Frontal cortex (tissue), 3 donors: ENCODE measurements at regions not wholly inside any gene's neighbourhood (a gene's known extent, or its start where the extent isn't known, plus 50 kb on each side); places are given as distances from the start of the nearest gene placed in this dataset.

Experiments used
- DNase-seq, 2 donors: peaks; one replicate each; pipeline ENCODE4 v3.0.0; 2012; ENCODE audit warnings: low spot score in 2 of 2
- FAIRE-seq: peaks from 2 replicates; lab custom pipeline; 2012; peaks lifted over from hg19 to GRCh38; lab: Jason Lieb, UNC
- donor health status: control.
- donor health status: control.
- donor health status: control.

GRCh38 chr7:36023033-36023560, 130.0 kb upstream of the EEPD1 start:
- DNase-seq (no peak), FAIRE-seq (no peak)

GRCh38 chr7:36025190-36025589, 127.9 kb upstream of the EEPD1 start:
- DNase-seq (no peak), FAIRE-seq (no peak)

GRCh38 chr7:36029311-36029710, 123.7 kb upstream of the EEPD1 start:
- no peak for FAIRE-seq
- DNase-seq: no peak

DNA sequence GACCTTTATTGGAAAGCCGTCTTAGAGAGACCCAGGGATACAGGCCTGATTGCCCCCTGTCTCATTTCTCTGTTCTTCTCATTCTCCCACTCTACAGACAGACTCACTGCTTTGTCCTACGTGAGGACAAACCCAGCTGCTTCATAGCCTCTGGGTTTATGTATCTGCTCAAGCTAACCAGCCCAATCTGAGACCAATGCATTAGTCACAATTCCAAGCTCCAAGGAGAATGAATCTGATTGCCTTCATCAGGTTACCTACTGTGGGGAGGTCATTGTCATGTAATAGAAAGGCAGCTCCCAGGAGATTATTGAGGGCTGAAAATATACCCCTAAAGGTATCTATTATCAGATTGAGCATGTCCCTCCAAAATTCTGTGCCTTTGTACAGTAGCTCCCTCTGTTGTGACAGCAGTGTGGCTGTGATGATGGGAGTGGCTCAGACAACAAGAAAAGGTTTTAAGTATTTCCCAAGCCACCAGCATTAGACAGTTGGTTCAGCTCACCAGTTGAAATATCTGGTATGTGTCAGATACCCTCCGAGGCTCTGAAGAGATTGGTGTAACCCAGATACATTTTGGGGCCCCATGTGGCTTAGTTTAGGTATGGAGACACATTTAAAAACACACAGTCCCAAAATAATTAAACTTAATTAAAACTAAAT, 123.1 kb upstream of the EEPD1 start:
- FAIRE-seq: no peak
- DNase-seq: no peak

DNA sequence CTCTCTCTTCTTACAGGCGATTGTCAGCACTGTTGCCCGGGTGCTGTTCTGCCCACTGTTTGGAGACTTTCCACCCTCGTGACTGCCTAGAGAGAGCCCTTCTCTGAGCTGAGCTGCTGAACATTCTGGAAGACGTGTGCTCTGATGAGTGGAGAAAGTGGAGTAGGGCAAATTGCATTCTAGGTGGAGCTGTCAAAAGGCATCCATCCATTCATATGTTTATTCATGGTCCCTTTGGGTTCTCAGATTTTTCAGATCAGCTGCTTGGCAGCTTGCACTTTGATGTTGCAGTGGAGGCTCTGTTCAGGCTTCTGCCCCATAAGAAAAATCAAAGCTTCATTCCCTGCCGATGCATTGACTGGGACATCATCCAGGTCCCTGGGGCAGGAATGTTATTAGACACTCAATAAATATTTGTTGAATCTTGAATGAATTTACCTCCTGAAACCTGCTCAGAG, 120.7 kb upstream of the EEPD1 start:
- FAIRE-seq (no peak), DNase-seq (peak in 1 of 2 donors; percentile 48)

GRCh38 chr7:36034020-36034419, 119.0 kb upstream of the EEPD1 start:
- FAIRE-seq (no peak), DNase-seq (no peak)

DNA sequence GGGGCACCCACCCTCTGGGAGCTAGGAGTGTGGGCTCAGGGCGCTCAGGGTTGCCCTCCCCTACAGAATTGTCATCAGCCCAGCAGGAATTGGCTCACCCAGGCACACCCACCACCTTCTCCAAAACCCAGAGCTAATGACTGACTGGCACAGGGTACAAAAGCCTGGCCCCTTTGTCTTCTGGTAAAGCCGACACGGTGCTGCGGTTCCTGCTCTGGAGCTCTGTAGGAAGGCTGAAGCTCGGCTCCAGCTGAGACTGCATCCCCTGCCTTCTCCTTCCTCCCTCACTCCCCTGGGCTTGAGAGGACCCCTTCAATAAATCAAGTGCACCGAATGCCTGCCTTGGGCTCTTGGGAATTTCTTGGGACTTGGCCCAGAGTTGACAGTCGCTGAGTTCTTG, 117.9 kb upstream of the EEPD1 start:
- no peak for FAIRE-seq

GRCh38 chr7:36036590-36036989, 116.5 kb upstream of the EEPD1 start:
- DNase-seq (no peak), FAIRE-seq (no peak)

More for the DNA sequence above, 117.9 kb upstream of the EEPD1 start:
- DNase-seq: no peak

DNA sequence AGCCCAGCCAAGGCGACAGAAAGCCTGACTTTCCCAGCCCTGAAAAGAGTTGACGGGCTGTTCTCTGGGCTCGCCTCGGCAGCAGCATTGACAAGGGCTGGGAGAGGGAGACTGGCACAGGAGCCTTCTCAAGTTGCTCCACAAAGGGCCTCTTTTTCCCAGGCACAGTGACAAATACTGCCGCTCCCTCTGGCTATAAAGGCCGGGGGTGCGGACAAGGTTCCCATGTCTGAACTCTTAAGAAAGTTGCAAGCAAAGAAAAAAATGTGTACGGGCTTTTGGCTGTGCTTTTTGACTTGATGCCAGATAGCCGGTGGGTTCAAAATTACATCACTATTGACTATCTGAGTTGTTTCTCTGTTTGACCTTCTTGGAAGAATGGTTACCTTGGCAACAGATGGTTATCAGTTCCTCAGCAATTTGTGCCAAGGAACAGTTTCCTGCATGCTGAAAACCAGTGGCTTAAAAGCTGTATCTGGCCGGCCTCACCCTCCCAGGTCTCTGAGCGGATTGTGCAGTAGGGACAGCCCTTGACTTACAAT, 115.9 kb upstream of the EEPD1 start:
- FAIRE-seq (no peak), DNase-seq (peak in 1 of 2 donors; percentile 34)

- DNase-seq: no peak
These were observed 114.9 kb upstream of the EEPD1 start for GRCh38 chr7:36038063-36038721.

GRCh38 chr7:36039243-36039642, 113.8 kb upstream of the EEPD1 start:
- FAIRE-seq (no peak), DNase-seq (no peak)

More at GRCh38 chr7:36038063-36038721, 114.9 kb upstream of the EEPD1 start:
- FAIRE-seq: no peak

- no peak for DNase-seq
- FAIRE-seq: no peak
These were observed 113.4 kb upstream of the EEPD1 start for GRCh38 chr7:36039671-36040070.

- FAIRE-seq (no peak), DNase-seq (no peak)
These were observed 112.4 kb upstream of the EEPD1 start for GRCh38 chr7:36040679-36041078.

DNA sequence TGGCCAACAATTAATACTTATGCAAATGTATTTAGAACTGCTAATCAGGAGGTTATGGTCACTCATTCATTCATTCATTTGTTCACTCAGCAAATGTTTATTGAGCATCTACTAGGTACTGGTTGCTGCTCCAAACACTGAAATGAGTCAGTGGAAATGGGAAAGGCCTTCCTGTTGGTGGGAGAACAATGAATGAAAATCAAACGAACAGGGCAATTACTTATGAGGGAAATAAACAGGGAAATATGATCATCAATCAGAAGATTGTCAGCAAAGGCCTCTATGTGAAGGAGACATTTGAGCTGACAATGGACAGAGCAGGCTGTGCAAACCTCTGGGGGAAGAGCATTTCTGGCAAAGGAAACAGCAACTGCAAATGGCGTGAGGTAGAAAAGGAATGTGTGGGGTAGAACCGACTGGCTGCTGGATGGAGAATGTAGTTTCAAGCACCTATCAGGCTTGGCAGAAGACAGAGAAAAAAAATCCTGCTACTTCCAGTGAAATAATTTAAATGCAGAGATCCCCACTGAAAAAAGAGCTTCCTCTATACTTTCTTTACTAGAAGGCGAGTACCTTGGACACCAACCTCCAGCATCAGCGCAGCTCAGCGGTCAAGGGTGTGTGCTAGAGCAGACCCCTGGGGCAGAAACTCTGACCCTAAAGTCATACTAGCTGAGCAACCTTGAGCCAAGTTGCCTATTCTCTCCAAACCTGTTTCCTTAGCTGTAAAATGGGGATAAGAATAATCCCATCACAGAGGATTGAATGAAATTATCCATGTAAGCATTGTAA, 108.8 kb upstream of the EEPD1 start:
- FAIRE-seq (no peak), DNase-seq (no peak)

DNA sequence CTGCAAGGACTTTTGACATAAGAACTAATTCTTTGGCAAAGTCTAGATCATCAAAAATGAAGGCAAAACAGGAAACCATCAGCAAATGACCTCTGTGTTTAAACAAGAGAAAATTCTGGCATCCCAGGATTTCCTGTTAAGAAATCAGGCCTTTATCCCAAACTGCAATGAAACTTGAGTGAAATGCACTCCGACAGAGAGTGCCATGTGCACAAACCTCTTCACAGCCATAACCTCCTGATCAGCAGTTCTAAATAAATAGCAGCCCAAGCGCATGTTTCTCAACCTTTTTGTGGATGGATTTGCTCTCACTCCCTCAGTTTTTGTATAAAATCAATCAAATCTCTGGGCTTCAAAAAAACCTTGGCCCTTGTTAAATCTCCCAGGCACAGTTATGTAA, 107.7 kb upstream of the EEPD1 start:
- no peak for FAIRE-seq
- DNase-seq: no peak

GRCh38 chr7:36045830-36046341, 107.2 kb upstream of the EEPD1 start:
- DNase-seq: no peak
- FAIRE-seq: no peak

DNA sequence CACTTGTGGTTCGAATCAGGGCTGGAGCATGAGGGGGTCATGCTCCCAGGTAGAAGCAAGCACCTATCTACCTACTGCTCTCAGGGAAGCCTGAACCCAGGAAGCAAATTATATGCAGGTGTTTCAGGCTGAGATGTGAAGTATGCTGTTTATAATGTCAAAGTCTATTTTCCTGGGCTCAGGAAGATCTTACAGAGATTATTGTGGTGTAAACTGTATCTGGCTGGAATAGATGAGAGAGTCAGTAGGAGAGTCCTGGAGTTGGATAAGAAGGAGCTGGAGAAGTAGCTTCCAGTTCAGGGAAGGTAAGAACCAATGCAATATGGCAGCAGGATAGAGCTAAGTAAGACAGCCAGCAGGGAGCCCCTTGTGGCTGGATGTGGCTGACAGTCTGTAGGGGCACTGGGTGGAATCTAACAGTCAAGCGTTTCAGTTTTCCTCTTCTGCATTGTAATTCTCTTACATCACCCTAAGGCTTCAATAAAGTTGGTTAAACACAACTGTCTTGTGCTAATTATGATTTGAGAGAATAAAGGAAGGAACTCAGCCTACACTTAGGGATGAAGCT, 105.9 kb upstream of the EEPD1 start:
- no peak for DNase-seq
- FAIRE-seq: no peak

DNA sequence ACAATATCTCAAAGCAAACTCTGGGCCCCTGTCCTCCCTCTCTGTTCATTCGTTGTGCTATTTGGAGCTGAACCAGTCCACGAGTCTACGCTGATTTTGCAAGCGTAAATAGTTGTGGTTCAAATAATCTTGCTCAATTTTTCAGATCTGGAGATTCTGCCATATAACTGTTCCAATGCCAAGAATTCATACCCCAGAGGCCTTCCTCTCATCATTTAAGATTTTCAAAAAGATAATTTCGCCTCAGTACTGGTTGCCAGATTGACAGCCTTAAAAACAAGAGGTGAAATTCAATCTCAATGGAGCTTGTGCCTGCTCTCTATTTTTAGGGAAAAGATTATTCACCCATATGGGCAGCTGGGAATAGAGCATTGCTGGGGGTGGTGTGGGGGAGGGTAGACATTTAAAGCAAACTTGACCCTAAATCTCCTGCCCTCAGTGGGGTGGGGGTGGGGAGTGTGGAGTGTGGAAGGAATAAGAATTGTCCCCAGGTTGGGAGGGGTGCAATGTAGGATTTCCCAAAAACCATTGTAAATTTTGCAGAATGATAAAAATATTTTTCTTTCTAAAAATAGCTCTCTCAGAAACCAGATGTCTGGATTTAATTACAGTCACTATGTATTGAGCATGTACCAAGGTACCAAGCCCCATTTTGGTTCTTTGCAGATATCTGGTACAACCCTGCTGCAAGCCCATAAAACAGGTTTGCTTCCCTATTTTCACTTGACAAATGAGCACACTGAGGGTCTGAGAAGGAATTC, 104.7 kb upstream of the EEPD1 start:
- no peak for FAIRE-seq
- DNase-seq: no peak

DNA sequence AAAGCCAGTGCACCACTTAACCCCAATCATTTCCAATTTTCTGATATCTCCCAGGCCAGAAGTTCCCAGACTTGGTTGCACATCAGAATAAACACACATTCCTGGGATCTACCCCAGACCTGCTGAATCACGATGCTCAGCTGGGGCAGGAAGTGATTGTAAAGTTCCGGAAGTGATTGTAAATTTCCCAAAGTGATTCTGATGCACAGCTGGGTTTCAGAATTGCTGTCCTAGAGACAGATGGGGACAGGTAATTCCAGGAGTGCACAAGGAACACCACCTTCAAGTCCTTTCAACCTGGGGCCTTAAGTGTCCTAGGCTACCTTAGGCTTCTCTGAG, 104.2 kb upstream of the EEPD1 start:
- DNase-seq (no peak), FAIRE-seq (no peak)
